Bronchial epithelial cell (primary cell): ENCODE measurements at regions not wholly inside any gene's neighbourhood (a gene's known extent, or its start where the extent isn't known, plus 50 kb on each side); places are given as distances from the start of the nearest gene placed in this dataset.
A peak's percentile ranks its signal among the peaks of the same experiment; 100 is the strongest.

Experiments
- DNase-seq: peaks from one replicate; pipeline ENCODE4 v3.0.0-alpha.2; 2010; ENCODE audit warnings: low read depth
- FAIRE-seq: peaks from 2 replicates; lab custom pipeline; 2011; peaks lifted over from hg19 to GRCh38; lab: Jason Lieb, UNC
- H3K27me3 ChIP-seq: 2 replicates; pipeline ENCODE4 v1.5.1; 2011; ENCODE audit warnings: low read length; ENCODE audit not compliant: control insufficient read depth, insufficient read depth
- H3K36me3 ChIP-seq: 2 replicates; pipeline ENCODE4 v1.5.1; 2011; ENCODE audit warnings: low read length; ENCODE audit not compliant: control insufficient read depth, insufficient read depth
- H3K4me3 ChIP-seq: 2 replicates; pipeline ENCODE4 v1.5.1; 2011; ENCODE audit warnings: mild to moderate bottlenecking, low read depth, low read length, control low read depth
- CTCF ChIP-seq: IDR thresholded peaks from 2 replicates; pipeline ENCODE4 v1.5.1; 2011; ENCODE audit warnings: mild to moderate bottlenecking, moderate library complexity, low read length, control low read depth, inconsistent platforms; ENCODE audit not compliant: insufficient read depth, severe bottlenecking

- FAIRE-seq, result no peak
- H3K36me3 ChIP-seq, result no peaks in the 10 kb centered on the region
- no peak for TF ChIP-seq CTCF
Observed at GRCh38 chr1:214823311-214824117, 220.5 kb downstream of the CENPF start.

GRCh38 chr1:214824763-214825162 is 221.8 kb downstream of the CENPF start:
- no peaks in the 10 kb centered on the region for H3K36me3 ChIP-seq
- TF ChIP-seq CTCF, result no peak
- no peaks in the 10 kb centered on the region for H3K27me3 ChIP-seq
- no peak overlapping the region for H3K4me3 ChIP-seq
- FAIRE-seq, result no peak
- peak; percentile 29 for DNase-seq

More at GRCh38 chr1:214823311-214824117, 220.5 kb downstream of the CENPF start:
- no peaks in the 10 kb centered on the region for H3K27me3 ChIP-seq
- H3K4me3 ChIP-seq, result no peak overlapping the region
- no peak for DNase-seq

- Histone ChIP-seq H3K27me3 (no peaks in the 10 kb centered on the region), H3K4me3 (no peak overlapping the region), H3K36me3 (no peaks in the 10 kb centered on the region)
- FAIRE-seq (no peak), DNase-seq (no peak)
- no peak for TF ChIP-seq CTCF
Observed at GRCh38 chr1:214826619-214827018, 223.6 kb downstream of the CENPF start.

- Histone ChIP-seq H3K36me3 (no peaks in the 10 kb centered on the region), H3K27me3 (no peaks in the 10 kb centered on the region), H3K4me3 (no peak overlapping the region)
- FAIRE-seq (no peak), DNase-seq (no peak)
- no peak for TF ChIP-seq CTCF
Observed at GRCh38 chr1:214827883-214828282, 224.9 kb downstream of the CENPF start.

- no peak for TF ChIP-seq CTCF
- Histone ChIP-seq H3K36me3 (no peaks in the 10 kb centered on the region), H3K27me3 (no peaks in the 10 kb centered on the region), H3K4me3 (no peak overlapping the region)
- FAIRE-seq, result no peak
- no peak for DNase-seq
Observed at GRCh38 chr1:214830941-214831340, 227.9 kb downstream of the CENPF start.
